Panc1 (cell line): ENCODE measurements at regions not wholly inside any gene's neighbourhood (a gene's known extent, or its start where the extent isn't known, plus 50 kb on each side); places are given as distances from the start of the nearest gene placed in this dataset.

Source experiments
- ATAC-seq: fragments of 200-7000 bp; cut with Tn5 transposase; 2 replicates; pipeline ENCODE4 v1.9.1; 2020; ENCODE audit warnings: mild to moderate bottlenecking, moderate library complexity
- BruUV-seq: library from RNA; stranded (reverse); fragments of 400-500 nt; replicated peaks from 2 replicates; lab custom pipeline; 2021; lab: Mats Ljungman, UMichigan
- CTCF ChIA-PET: fragments of 300-600 bp; sonication (Branson Sonifier 250); formaldehyde crosslinking; loops from one replicate; lab custom pipeline; 2022; ENCODE audit warnings: antibody characterized with exemption; lab: Charles Lee
- POLR2A ChIA-PET: fragments of 300-600 bp; sonication (Branson Sonifier 250); formaldehyde crosslinking; loops from one replicate; lab custom pipeline; 2022; ENCODE audit warnings: antibody characterized with exemption; lab: Charles Lee
- DNase-seq: peaks from one replicate; pipeline ENCODE4 v3.0.0-alpha.2; 2010; ENCODE audit warnings: low read depth, low spot score
- H3K27ac ChIP-seq: 2 replicates; pipeline ENCODE4 v1.5.1; 2011; ENCODE audit warnings: mild to moderate bottlenecking, low read length, inconsistent platforms
- H3K27me3 ChIP-seq: fragments of 200-500 bp; sonication (Bioruptor generic); 2 replicates; pipeline ENCODE4 v1.6.0; 2014; ENCODE audit warnings: low read length, inconsistent platforms; ENCODE audit not compliant: control insufficient read depth, insufficient read depth
- H3K36me3 ChIP-seq: fragments of 200-500 bp; sonication (Bioruptor generic); 2 replicates; pipeline ENCODE4 v1.5.1; 2014; ENCODE audit warnings: inconsistent platforms, mild to moderate bottlenecking, low read length, moderate library complexity; ENCODE audit not compliant: control insufficient read depth, insufficient read depth
- H3K4me1 ChIP-seq: 2 replicates; pipeline ENCODE4 v1.5.1; 2011; ENCODE audit warnings: inconsistent platforms, mild to moderate bottlenecking, low read length, moderate library complexity; ENCODE audit not compliant: control insufficient read depth, insufficient read depth
- H3K4me3 ChIP-seq, 2 experiments: 2 replicates each; pipeline ENCODE4 v1.5.1; 2011 to 2012; ENCODE audit warnings: low read depth in 2 of 2, low read length in 2 of 2, mild to moderate bottlenecking in 2 of 2, inconsistent platforms in 1 of 2, moderate library complexity in 1 of 2
- H3K9me3 ChIP-seq: fragments of 200-500 bp; sonication (Bioruptor generic); 2 replicates; pipeline ENCODE4 v1.5.1; 2014; ENCODE audit warnings: low read depth, mild to moderate bottlenecking, inconsistent platforms, low read length, moderate library complexity; ENCODE audit not compliant: control insufficient read depth, insufficient read depth
- POLR2AphosphoS5 ChIP-seq: IDR thresholded peaks from 2 replicates; pipeline ENCODE4 v1.6.1; 2012; ENCODE audit warnings: mild to moderate bottlenecking, low read depth, low read length, moderate library complexity
- REST ChIP-seq, 2 experiments: IDR thresholded peaks; 2 replicates each; pipeline ENCODE4 v1.6.1; 2011 to 2012; ENCODE audit warnings: low read depth in 2 of 2, control low read depth in 1 of 2, low read length in 1 of 2, mild to moderate bottlenecking in 1 of 2, moderate library complexity in 1 of 2; ENCODE audit not compliant: insufficient read depth in 1 of 2
- SIN3A ChIP-seq: IDR thresholded peaks from 2 replicates; pipeline ENCODE4 v1.6.1; 2012; ENCODE audit warnings: low read depth, mild to moderate bottlenecking, low read length, moderate library complexity, borderline replicate concordance; ENCODE audit not compliant: insufficient read depth
- TCF7L2 ChIP-seq: IDR thresholded peaks from 2 replicates; pipeline ENCODE4 v1.6.1; 2011; ENCODE audit warnings: mild to moderate bottlenecking, low read depth, low read length, inconsistent platforms
- in situ Hi-C: cut with HindIII; loops from 2 replicates; pipeline ENCODE4 v1.10.0; 2016; ENCODE audit warnings: low sequenced_read_pairs, low pct_unique_long_range_greater_than_20kb
- intact Hi-C: fragments of 100-400 bp; cut with micrococcal nuclease; formaldehyde crosslinking; loops from one replicate; pipeline ENCODE4 v1.10.0; 2022; ENCODE audit not compliant: unreplicated experiment
- TF ChIP-seq, protein P1 (sequence below): fragments of 450-650 bp; IDR thresholded peaks from 2 replicates; pipeline ENCODE4 v1.5.1; 2017; ENCODE audit warnings: mild to moderate bottlenecking

DNA sequence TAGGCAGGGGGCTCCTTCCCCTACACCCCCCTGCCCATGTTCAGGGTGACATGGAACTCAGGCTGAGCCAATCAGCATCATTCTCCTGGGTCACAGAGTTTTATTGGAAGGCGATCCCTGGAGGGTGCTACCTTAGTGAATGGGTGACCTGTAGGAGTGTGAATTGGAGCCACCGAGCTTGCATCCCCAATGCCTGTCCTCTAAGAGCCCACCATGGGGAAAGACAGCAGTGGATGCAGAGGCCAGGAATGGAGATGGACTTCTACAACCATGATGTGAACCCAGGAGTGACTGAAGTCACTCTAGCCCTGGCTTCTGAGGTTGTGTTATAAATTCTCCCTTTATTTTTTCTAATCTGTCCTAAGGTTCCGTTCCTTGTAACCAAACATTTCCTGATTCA, 89.4 kb downstream of the CCDC71L start:
- in situ Hi-C loops (no loop called here), intact Hi-C loops (no loop called here)
- ChIA-PET CTCF (no interaction called here), POLR2A (no interaction called here)
- Histone ChIP-seq H3K4me1 (no peaks in the 10 kb centered on the region), H3K4me3 (no peak overlapping the region), H3K36me3 (no peaks in the 10 kb centered on the region), H3K27ac (no peak overlapping the region), H3K27me3 (no peaks in the 10 kb centered on the region; the same call in 1 of the 2 replicates), H3K9me3 (no peaks in the 10 kb centered on the region)
- TF ChIP-seq, protein P1, sequence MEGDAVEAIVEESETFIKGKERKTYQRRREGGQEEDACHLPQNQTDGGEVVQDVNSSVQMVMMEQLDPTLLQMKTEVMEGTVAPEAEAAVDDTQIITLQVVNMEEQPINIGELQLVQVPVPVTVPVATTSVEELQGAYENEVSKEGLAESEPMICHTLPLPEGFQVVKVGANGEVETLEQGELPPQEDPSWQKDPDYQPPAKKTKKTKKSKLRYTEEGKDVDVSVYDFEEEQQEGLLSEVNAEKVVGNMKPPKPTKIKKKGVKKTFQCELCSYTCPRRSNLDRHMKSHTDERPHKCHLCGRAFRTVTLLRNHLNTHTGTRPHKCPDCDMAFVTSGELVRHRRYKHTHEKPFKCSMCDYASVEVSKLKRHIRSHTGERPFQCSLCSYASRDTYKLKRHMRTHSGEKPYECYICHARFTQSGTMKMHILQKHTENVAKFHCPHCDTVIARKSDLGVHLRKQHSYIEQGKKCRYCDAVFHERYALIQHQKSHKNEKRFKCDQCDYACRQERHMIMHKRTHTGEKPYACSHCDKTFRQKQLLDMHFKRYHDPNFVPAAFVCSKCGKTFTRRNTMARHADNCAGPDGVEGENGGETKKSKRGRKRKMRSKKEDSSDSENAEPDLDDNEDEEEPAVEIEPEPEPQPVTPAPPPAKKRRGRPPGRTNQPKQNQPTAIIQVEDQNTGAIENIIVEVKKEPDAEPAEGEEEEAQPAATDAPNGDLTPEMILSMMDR = no peak
- no peak for TF ChIP-seq SIN3A
- no peak for TF ChIP-seq TCF7L2
- TF ChIP-seq REST (IDR thresholded peaks at IDR 0.05; ENCODE audit: insufficient read depth in 1 of 2, low read depth in 2 of 2, low read length in 1 of 2) = no peak
- TF ChIP-seq POLR2AphosphoS5 = no peak
- DNase-seq (no peak), ATAC-seq (no peak)
- BruUV-seq = no TSS peak

DNA sequence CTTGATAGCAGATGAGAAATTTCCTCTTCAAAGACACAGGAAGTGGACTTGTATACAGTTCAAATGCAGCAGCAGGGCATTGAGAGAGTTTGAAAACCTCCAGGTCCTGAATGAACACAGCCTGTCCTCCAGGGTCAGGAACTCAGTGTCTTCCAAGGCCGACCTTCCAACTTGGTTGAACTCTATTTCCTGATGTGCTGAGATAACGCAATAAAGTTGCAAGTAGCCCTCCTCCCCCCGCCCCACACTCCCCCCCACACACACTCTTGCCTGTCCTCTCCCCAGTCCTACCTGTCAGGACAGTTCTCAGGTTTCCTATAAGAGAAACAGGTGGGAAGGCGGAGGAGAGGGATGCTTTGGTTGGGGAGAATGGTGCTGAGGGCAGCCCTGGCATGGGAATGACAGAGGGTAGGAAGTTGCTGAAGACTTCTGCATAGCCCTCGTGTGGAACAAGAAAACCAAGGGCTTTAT, 90.0 kb downstream of the CCDC71L start:
- Histone ChIP-seq H3K4me3 (no peak overlapping the region), H3K9me3 (no peaks in the 10 kb centered on the region), H3K36me3 (no peaks in the 10 kb centered on the region), H3K4me1 (no peaks in the 10 kb centered on the region), H3K27ac (no peak overlapping the region), H3K27me3 (no peaks in the 10 kb centered on the region)
- ChIA-PET CTCF (no interaction called here), POLR2A (no interaction called here)
- intact Hi-C loops = no loop called here
- DNase-seq (no peak), ATAC-seq (no peak)
- in situ Hi-C loops = no loop called here
- BruUV-seq = no TSS peak
- TF ChIP-seq, protein P1 = no peak
- TF ChIP-seq REST (IDR thresholded peaks at IDR 0.05; ENCODE audit: insufficient read depth in 1 of 2, low read depth in 2 of 2, low read length in 1 of 2) (no peak), SIN3A (no peak), TCF7L2 (no peak), POLR2AphosphoS5 (no peak)
